ENCODE measurements at regions not wholly inside any gene's neighbourhood (a gene's known extent, or its start where the extent isn't known, plus 50 kb on each side); places are given as distances from the start of the nearest gene placed in this dataset.
"Not testable (repeated sequence)": the region's sequence is repeated elsewhere in the genome, so short reads cannot be mapped to it uniquely, and the experiment has no call there.

GRCh38 chr15:92806171-92806570, 94.0 kb upstream of the CHD2 start:
- not testable (repeated sequence) for H3K27me3 Mint-ChIP-seq; H3K9me3 Mint-ChIP-seq; H3K36me3 ChIP-seq (ENCODE audit: control insufficient read depth, insufficient read depth, low read length); ATAC-seq (ENCODE audit: low read depth in 2 of 2); H3K36me3 Mint-ChIP-seq; H3K4me3 ChIP-seq (ENCODE audit: low read depth, low read length); H3K9me3 ChIP-seq (ENCODE audit: control insufficient read depth in 2 of 2, low read length in 2 of 2); H3K27me3 ChIP-seq (ENCODE audit: control insufficient read depth, insufficient read depth, low read length); DNase-seq; H3K27ac ChIP-seq (ENCODE audit: insufficient read depth, low read length, poor library complexity, severe bottlenecking)
- Mint-ChIP-seq H3K4me1 (peaks cover 16 to 42% (median 32%) of the 10 kb centered on the region in 4 donors), H3K4me3 (peak overlapping the region in 3 of 4 donors; percentile 56 to 88 (median 85)), H3K27ac (peak overlapping the region in 1 of 3 donors; percentile 90)
- H3K4me1 ChIP-seq (ENCODE audit: control insufficient read depth, insufficient read depth, low read length, poor library complexity, severe bottlenecking): peaks cover 37% of the 10 kb centered on the region

GRCh38 chr15:92806763-92807162, 93.4 kb upstream of the CHD2 start:
- DNase-seq (no peak), ATAC-seq (ENCODE audit: low read depth in 2 of 2) (no peak)
- peaks cover 43% of the 10 kb centered on the region for H3K4me1 ChIP-seq (ENCODE audit: control insufficient read depth, insufficient read depth, low read length, poor library complexity, severe bottlenecking)
- Mint-ChIP-seq H3K27ac (peak overlapping the region in 1 of 3 donors; percentile 90), H3K27me3 (peaks cover 6% of the 10 kb centered on the region), H3K36me3 (no peaks in the 10 kb centered on the region), H3K4me3 (peak overlapping the region in 2 of 4 donors; percentile 85 to 88), H3K9me3 (peaks cover 0 to under 1% (median 0%) of the 10 kb centered on the region in 7 donors), H3K4me1 (peaks cover 21 to 48% (median 32%) of the 10 kb centered on the region in 4 donors)
- no peaks in the 10 kb centered on the region for H3K27me3 ChIP-seq (ENCODE audit: control insufficient read depth, insufficient read depth, low read length)
- H3K27ac ChIP-seq (ENCODE audit: insufficient read depth, low read length, poor library complexity, severe bottlenecking): no peak overlapping the region
- H3K36me3 ChIP-seq (ENCODE audit: control insufficient read depth, insufficient read depth, low read length): no peaks in the 10 kb centered on the region
- H3K9me3 ChIP-seq (ENCODE audit: control insufficient read depth in 2 of 2, low read length in 2 of 2): no peaks in the 10 kb centered on the region
- no peak overlapping the region for H3K4me3 ChIP-seq (ENCODE audit: low read depth, low read length)

DNA sequence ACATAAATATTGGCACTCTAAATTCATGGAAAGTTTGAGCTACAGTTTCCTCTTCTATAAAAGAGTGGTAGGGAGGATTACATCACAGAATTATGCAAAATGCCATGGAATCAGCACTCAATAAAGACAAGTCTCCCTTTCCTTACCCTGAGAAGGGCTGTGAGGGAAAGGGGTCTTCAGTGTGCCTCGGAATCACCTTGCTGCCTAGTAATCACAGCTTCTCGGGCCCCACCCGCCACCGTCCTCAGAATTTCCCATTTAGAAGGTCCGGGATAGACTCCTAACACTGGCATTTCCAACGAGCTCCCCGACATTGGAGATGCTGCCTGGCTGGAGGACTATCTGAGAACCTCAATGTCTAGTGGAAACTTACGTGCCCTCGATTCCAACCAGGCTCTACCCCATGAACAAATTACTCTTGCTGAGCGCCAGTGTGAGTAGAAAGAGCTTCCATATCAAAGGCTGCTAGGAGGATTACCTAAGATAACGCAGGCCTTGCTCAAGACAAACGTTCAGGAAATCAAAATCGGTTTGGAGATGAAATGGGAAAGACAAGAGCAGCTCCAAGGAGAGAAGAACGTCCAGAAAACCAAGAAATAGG, 92.1 kb upstream of the CHD2 start:
- ATAC-seq (ENCODE audit: low read depth in 2 of 2) (no peak), DNase-seq (peak in 2 of 3 donors; percentile 31 to 61)
- H3K4me3 ChIP-seq (ENCODE audit: low read depth, low read length): peak overlapping the region; percentile 84
- Mint-ChIP-seq H3K9me3 (no peaks in the 10 kb centered on the region), H3K36me3 (no peaks in the 10 kb centered on the region), H3K27me3 (peaks cover 6% of the 10 kb centered on the region), H3K27ac (peak overlapping the region; percentile 92 to 99 (median 99)), H3K4me3 (peak overlapping the region; percentile 84 to 97 (median 92)), H3K4me1 (peaks cover 25 to 61% (median 34%) of the 10 kb centered on the region in 4 donors)
- H3K27me3 ChIP-seq (ENCODE audit: control insufficient read depth, insufficient read depth, low read length): no peaks in the 10 kb centered on the region
- no peaks in the 10 kb centered on the region for H3K9me3 ChIP-seq (ENCODE audit: control insufficient read depth in 2 of 2, low read length in 2 of 2)
- H3K4me1 ChIP-seq (ENCODE audit: control insufficient read depth, insufficient read depth, low read length, poor library complexity, severe bottlenecking): peaks cover 53% of the 10 kb centered on the region
- H3K36me3 ChIP-seq (ENCODE audit: control insufficient read depth, insufficient read depth, low read length): no peaks in the 10 kb centered on the region
- peak overlapping the region; percentile 99 for H3K27ac ChIP-seq (ENCODE audit: insufficient read depth, low read length, poor library complexity, severe bottlenecking)

GRCh38 chr15:92808598-92809063, 91.5 kb upstream of the CHD2 start:
- Histone ChIP-seq H3K9me3 (ENCODE audit: control insufficient read depth in 2 of 2, low read length in 2 of 2) (no peaks in the 10 kb centered on the region), H3K27ac (ENCODE audit: insufficient read depth, low read length, poor library complexity, severe bottlenecking) (peak overlapping the region; percentile 99), H3K27me3 (ENCODE audit: control insufficient read depth, insufficient read depth, low read length) (no peaks in the 10 kb centered on the region), H3K4me1 (ENCODE audit: control insufficient read depth, insufficient read depth, low read length, poor library complexity, severe bottlenecking) (peaks cover 58% of the 10 kb centered on the region), H3K4me3 (ENCODE audit: low read depth, low read length) (peak overlapping the region; percentile 84), H3K36me3 (ENCODE audit: control insufficient read depth, insufficient read depth, low read length) (no peaks in the 10 kb centered on the region)
- H3K9me3 Mint-ChIP-seq: no peaks in the 10 kb centered on the region
- peak in 1 of 3 donors; percentile 8 for DNase-seq
- H3K27ac Mint-ChIP-seq: peak overlapping the region; percentile 92 to 99 (median 98)
- no peaks in the 10 kb centered on the region for H3K36me3 Mint-ChIP-seq
- ATAC-seq (ENCODE audit: low read depth in 2 of 2): no peak
- peak overlapping the region; percentile 84 to 97 (median 92) for H3K4me3 Mint-ChIP-seq
- H3K27me3 Mint-ChIP-seq: peaks cover 6% of the 10 kb centered on the region
- peaks cover 26 to 66% (median 36%) of the 10 kb centered on the region in 4 donors for H3K4me1 Mint-ChIP-seq

- Histone ChIP-seq H3K36me3 (ENCODE audit: control insufficient read depth, insufficient read depth, low read length) (no peaks in the 10 kb centered on the region), H3K4me1 (ENCODE audit: control insufficient read depth, insufficient read depth, low read length, poor library complexity, severe bottlenecking) (peaks cover 61% of the 10 kb centered on the region), H3K27ac (ENCODE audit: insufficient read depth, low read length, poor library complexity, severe bottlenecking) (peak overlapping the region; percentile 99), H3K9me3 (ENCODE audit: control insufficient read depth in 2 of 2, low read length in 2 of 2) (no peaks in the 10 kb centered on the region), H3K4me3 (ENCODE audit: low read depth, low read length) (peak overlapping the region; percentile 92), H3K27me3 (ENCODE audit: control insufficient read depth, insufficient read depth, low read length) (no peaks in the 10 kb centered on the region)
- ATAC-seq (ENCODE audit: low read depth in 2 of 2) (peak; percentile 82 to 87), DNase-seq (peak; percentile 98 to 99 (median 99))
- Mint-ChIP-seq H3K4me3 (peak overlapping the region; percentile 89 to 97 (median 95)), H3K27ac (peak overlapping the region; percentile 92 to 99 (median 99)), H3K27me3 (peaks cover 6% of the 10 kb centered on the region), H3K4me1 (peaks cover 26 to 66% (median 36%) of the 10 kb centered on the region in 4 donors), H3K9me3 (no peaks in the 10 kb centered on the region), H3K36me3 (no peaks in the 10 kb centered on the region)
Measured at GRCh38 chr15:92809064-92809879, 90.9 kb upstream of the CHD2 start.

- no peaks in the 10 kb centered on the region for H3K9me3 ChIP-seq (ENCODE audit: control insufficient read depth in 2 of 2, low read length in 2 of 2)
- Mint-ChIP-seq H3K4me3 (peak overlapping the region; percentile 89 to 97 (median 95)), H3K27me3 (peaks cover 6% of the 10 kb centered on the region), H3K36me3 (no peaks in the 10 kb centered on the region), H3K4me1 (peaks cover 26 to 71% (median 37%) of the 10 kb centered on the region in 4 donors), H3K27ac (peak overlapping the region; percentile 92 to 99 (median 99)), H3K9me3 (no peaks in the 10 kb centered on the region)
- DNase-seq (peak in 2 of 3 donors; percentile 47 to 70), ATAC-seq (ENCODE audit: low read depth in 2 of 2) (no peak)
- H3K4me1 ChIP-seq (ENCODE audit: control insufficient read depth, insufficient read depth, low read length, poor library complexity, severe bottlenecking): peaks cover 63% of the 10 kb centered on the region
- H3K4me3 ChIP-seq (ENCODE audit: low read depth, low read length): peak overlapping the region; percentile 92
- H3K27me3 ChIP-seq (ENCODE audit: control insufficient read depth, insufficient read depth, low read length): no peaks in the 10 kb centered on the region
- peak overlapping the region; percentile 99 for H3K27ac ChIP-seq (ENCODE audit: insufficient read depth, low read length, poor library complexity, severe bottlenecking)
- H3K36me3 ChIP-seq (ENCODE audit: control insufficient read depth, insufficient read depth, low read length): no peaks in the 10 kb centered on the region
Measured at GRCh38 chr15:92809880-92810361, 90.2 kb upstream of the CHD2 start.

DNA sequence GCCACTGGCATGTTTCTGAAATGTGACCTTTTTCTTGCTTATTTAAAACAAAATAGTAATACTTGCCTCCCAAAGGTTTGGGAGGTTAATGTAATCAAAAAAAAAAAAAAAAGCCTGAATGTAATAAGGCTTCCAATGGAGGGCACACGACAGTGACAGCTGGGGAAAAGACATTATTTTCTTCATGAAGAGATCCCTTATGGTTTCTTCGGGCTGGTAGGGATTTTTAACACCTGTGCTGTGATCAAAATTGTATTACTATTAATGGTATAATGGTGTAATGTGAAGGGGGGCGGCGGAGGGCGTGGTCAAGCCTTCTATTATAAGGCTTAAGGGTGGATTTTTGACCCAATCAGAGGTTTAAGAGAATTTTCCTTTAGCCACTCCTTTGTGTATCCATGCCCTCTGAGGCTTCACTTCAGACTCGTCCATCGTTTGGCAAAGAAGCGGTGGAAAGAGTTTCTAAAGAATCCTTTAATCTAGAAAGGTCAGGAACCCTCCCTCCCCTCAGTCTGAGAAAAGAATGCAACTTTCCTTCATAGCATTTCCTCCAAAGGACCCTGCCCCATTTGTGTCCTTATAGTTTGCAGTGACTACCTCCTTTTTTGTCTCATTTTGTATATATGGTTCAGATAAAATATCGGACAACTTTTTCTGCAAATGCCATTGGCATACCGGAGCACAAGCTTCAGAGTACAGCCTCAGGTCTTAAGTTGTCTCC, 89.5 kb upstream of the CHD2 start:
- Mint-ChIP-seq H3K36me3 (no peaks in the 10 kb centered on the region), H3K27ac (peak overlapping the region; percentile 92 to 99 (median 99)), H3K27me3 (peaks cover 6% of the 10 kb centered on the region), H3K9me3 (no peaks in the 10 kb centered on the region), H3K4me3 (peak overlapping the region; percentile 89 to 97 (median 95)), H3K4me1 (peaks cover 26 to 77% (median 42%) of the 10 kb centered on the region in 4 donors)
- Histone ChIP-seq H3K27me3 (ENCODE audit: control insufficient read depth, insufficient read depth, low read length) (no peaks in the 10 kb centered on the region), H3K36me3 (ENCODE audit: control insufficient read depth, insufficient read depth, low read length) (no peaks in the 10 kb centered on the region), H3K4me1 (ENCODE audit: control insufficient read depth, insufficient read depth, low read length, poor library complexity, severe bottlenecking) (peaks cover 63% of the 10 kb centered on the region), H3K4me3 (ENCODE audit: low read depth, low read length) (peak overlapping the region; percentile 92), H3K27ac (ENCODE audit: insufficient read depth, low read length, poor library complexity, severe bottlenecking) (peak overlapping the region; percentile 99), H3K9me3 (ENCODE audit: control insufficient read depth in 2 of 2, low read length in 2 of 2) (no peaks in the 10 kb centered on the region)
- peak in 2 of 3 donors; percentile 14 to 60 for DNase-seq
- no peak for ATAC-seq (ENCODE audit: low read depth in 2 of 2)

Measured in CD4-positive, CD25-positive, alpha-beta regulatory T cell (primary cell).